Gastroesophageal sphincter (tissue), 4 donors: ENCODE measurements at regions not wholly inside any gene's neighbourhood (a gene's known extent, or its start where the extent isn't known, plus 50 kb on each side); places are given as distances from the start of the nearest gene placed in this dataset.

Experiments used
- ATAC-seq: fragments of 150-250 bp; one replicate; pipeline ENCODE4 v1.9.1; 2016; ENCODE audit warnings: mild to moderate bottlenecking, moderate library complexity
- H3K27ac ChIP-seq, 4 donors: fragments of 200-600 bp; sonication (generic) in 3 of 4; 1 replicate in 3 of 4; 2 replicates in 1 of 4; pipeline ENCODE4 v1.5.1; 2016 to 2019
- H3K27me3 ChIP-seq: fragments of 200-600 bp; sonication (generic); one replicate; pipeline ENCODE4 v1.5.1; 2019
- H3K36me3 ChIP-seq, 2 donors: fragments of 200-600 bp; sonication (generic); one replicate each; pipeline ENCODE4 v1.5.1; 2019; ENCODE audit warnings: control low read depth in 1 of 2
- H3K4me1 ChIP-seq, 3 donors: fragments of 200-600 bp; sonication (generic); 1 replicate in 2 of 3; 2 replicates in 1 of 3; pipeline ENCODE4 v1.5.1; 2016 to 2019; ENCODE audit warnings: control low read depth in 2 of 3
- H3K4me3 ChIP-seq, 2 donors: fragments of 200-600 bp; sonication (generic); one replicate each; pipeline ENCODE4 v1.5.1; 2019; ENCODE audit warnings: mild to moderate bottlenecking in 1 of 2, moderate library complexity in 1 of 2
- H3K9me3 ChIP-seq, 3 donors: fragments of 200-600 bp; sonication (generic); one replicate each; pipeline ENCODE4 v1.5.1; 2017 to 2019; ENCODE audit warnings: control low read depth in 2 of 3
- CTCF ChIP-seq, 4 experiments: fragments of 200-600 bp in 2 of 4; fragments of 450-650 bp in 2 of 4; sonication (generic) in 1 of 4; IDR thresholded peaks; one replicate each; pipeline ENCODE4 v1.5.1; 2017 to 2019; ENCODE audit warnings: antibody characterized with exemption in 4 of 4, mild to moderate bottlenecking in 2 of 4, moderate library complexity in 2 of 4
- EP300 ChIP-seq: sonication (generic); formaldehyde crosslinking; IDR thresholded peaks from one replicate; pipeline ENCODE4 v1.6.1; 2017; ENCODE audit warnings: antibody characterized with exemption, mild to moderate bottlenecking
- POLR2A ChIP-seq, 2 donors: fragments of 450-650 bp; IDR thresholded peaks; one replicate each; pipeline ENCODE4 v1.6.1; 2017; ENCODE audit warnings: antibody characterized with exemption in 2 of 2, mild to moderate bottlenecking in 2 of 2, moderate library complexity in 1 of 2
- POLR2AphosphoS5 ChIP-seq: sonication (generic); formaldehyde crosslinking; IDR thresholded peaks from one replicate; pipeline ENCODE4 v1.6.1; 2017; ENCODE audit warnings: antibody characterized with exemption
- WGBS, 2 donors: methylation state at CpG; one replicate each; pipeline ENCODE4 v1.1.5; 2018; ENCODE audit warnings: low coverage in 1 of 2; 5-methylcytosine and 5-hydroxymethylcytosine counted together

- no peak overlapping the region for H3K27ac ChIP-seq
- whole genome bisulfite sequencing, 2 donors: 68 to 74% methylated on average over 2 of the region's 2 CpGs
- H3K4me1 ChIP-seq: peaks cover 0 to 18% (median 0%) of the 10 kb centered on the region in 3 donors
- no peaks in the 10 kb centered on the region for H3K27me3 ChIP-seq
- ATAC-seq: no peak
- no peak overlapping the region for H3K4me3 ChIP-seq
- no peaks in the 10 kb centered on the region for H3K36me3 ChIP-seq
- H3K9me3 ChIP-seq: no peaks in the 10 kb centered on the region
- no peak for TF ChIP-seq CTCF (IDR thresholded peaks at IDR 0.05)
- TF ChIP-seq EP300: no peak
- TF ChIP-seq POLR2AphosphoS5: no peak
- no peak for TF ChIP-seq POLR2A (IDR thresholded peaks at IDR 0.05)
These were observed 327.6 kb downstream of the TDRD15 start for GRCh38 chr2:21451403-21451802.

- Histone ChIP-seq H3K27me3 (no peaks in the 10 kb centered on the region), H3K4me1 (peaks cover 0 to 18% (median 0%) of the 10 kb centered on the region in 3 donors), H3K4me3 (no peak overlapping the region), H3K27ac (no peak overlapping the region), H3K9me3 (no peaks in the 10 kb centered on the region), H3K36me3 (no peaks in the 10 kb centered on the region)
- no peak for ATAC-seq
- TF ChIP-seq POLR2A (IDR thresholded peaks at IDR 0.05) (no peak), CTCF (IDR thresholded peaks at IDR 0.05) (no peak), EP300 (no peak), POLR2AphosphoS5 (no peak)
- 51 to 80% methylated on average over 5 of the region's 5 CpGs for WGBS, 2 donors
These were observed 328.5 kb downstream of the TDRD15 start for GRCh38 chr2:21452263-21452662.

- H3K4me1 ChIP-seq: peaks cover 0 to 18% (median 0%) of the 10 kb centered on the region in 3 donors
- ATAC-seq: no peak
- H3K27me3 ChIP-seq: no peaks in the 10 kb centered on the region
- H3K36me3 ChIP-seq: no peaks in the 10 kb centered on the region
- no peak overlapping the region for H3K27ac ChIP-seq
- WGBS, 2 donors: 34 to 67% methylated on average over 3 to 5 of the region's 5 CpGs
- TF ChIP-seq CTCF (IDR thresholded peaks at IDR 0.05): no peak
- no peak for TF ChIP-seq POLR2A (IDR thresholded peaks at IDR 0.05)
- no peak for TF ChIP-seq EP300
- no peak for TF ChIP-seq POLR2AphosphoS5
- H3K9me3 ChIP-seq: no peaks in the 10 kb centered on the region
- H3K4me3 ChIP-seq: no peak overlapping the region
These were observed 328.9 kb downstream of the TDRD15 start for GRCh38 chr2:21452678-21453077.

- ATAC-seq: no peak
- Histone ChIP-seq H3K4me1 (peaks cover 0 to 18% (median 0%) of the 10 kb centered on the region in 3 donors), H3K27ac (no peak overlapping the region), H3K9me3 (no peaks in the 10 kb centered on the region), H3K27me3 (no peaks in the 10 kb centered on the region), H3K4me3 (no peak overlapping the region), H3K36me3 (no peaks in the 10 kb centered on the region)
- WGBS, 2 donors: 46 to 69% methylated on average over 8 of the region's 8 CpGs
- TF ChIP-seq POLR2A (IDR thresholded peaks at IDR 0.05): no peak
- no peak for TF ChIP-seq POLR2AphosphoS5
- TF ChIP-seq CTCF (IDR thresholded peaks at IDR 0.05): no peak
- TF ChIP-seq EP300: no peak
These were observed 330.1 kb downstream of the TDRD15 start for GRCh38 chr2:21453723-21454450.

GRCh38 chr2:21454839-21455238, 331.1 kb downstream of the TDRD15 start:
- TF ChIP-seq POLR2AphosphoS5 (no peak), POLR2A (IDR thresholded peaks at IDR 0.05) (no peak), EP300 (no peak)
- ATAC-seq: no peak
- Histone ChIP-seq H3K27me3 (no peaks in the 10 kb centered on the region), H3K4me3 (no peak overlapping the region), H3K4me1 (peaks cover 0 to 18% (median 0%) of the 10 kb centered on the region in 3 donors), H3K27ac (no peak overlapping the region), H3K36me3 (no peaks in the 10 kb centered on the region), H3K9me3 (no peaks in the 10 kb centered on the region)
- WGBS, 2 donors: 57 to 93% methylated on average over 2 of the region's 2 CpGs
